Activated T-cell treated with anti-CD3 and anti-CD28 coated beads, Interleukin-2, amount 50 U/mL, for 72 hours (primary cell): ENCODE measurements at regions not wholly inside any gene's neighbourhood (a gene's known extent, or its start where the extent isn't known, plus 50 kb on each side); places are given as distances from the start of the nearest gene placed in this dataset.
"Not testable (repeated sequence)": the region's sequence is repeated elsewhere in the genome, so short reads cannot be mapped to it uniquely, and the experiment has no call there.

Experiments used
- ATAC-seq, 2 donors: fragments of 150-1000 bp; cut with Tn5 transposase; replicated peaks in 1 of 2; 2 replicates each; pipeline ENCODE4 v1.10.0; 2021; ENCODE audit warnings: moderate library complexity in 2 of 2, mild to moderate bottlenecking in 1 of 2
- DNase-seq, 2 donors: peaks; one replicate each; pipeline ENCODE4 v3.0.0; 2021 to 2022; ENCODE audit warnings: mixed read lengths in 1 of 2
- H3K27ac Mint-ChIP-seq: one replicate; pipeline ENCODE4 v1.8.0; 2022; ENCODE audit warnings: mild to moderate bottlenecking, moderate library complexity, mixed read lengths
- H3K27me3 Mint-ChIP-seq: one replicate; pipeline ENCODE4 v1.8.0; 2022; ENCODE audit warnings: low read depth, mixed read lengths
- H3K36me3 Mint-ChIP-seq, 2 donors: one replicate each; pipeline ENCODE4 v1.8.0; 2022; ENCODE audit warnings: mixed read lengths in 2 of 2, mild to moderate bottlenecking in 1 of 2; ENCODE audit not compliant: insufficient read depth in 2 of 2
- H3K4me1 Mint-ChIP-seq: one replicate; pipeline ENCODE4 v1.8.0; 2022; ENCODE audit warnings: low read depth, mixed read lengths
- H3K4me3 Mint-ChIP-seq, 2 donors: one replicate each; pipeline ENCODE4 v1.8.0; 2022; ENCODE audit warnings: mild to moderate bottlenecking in 2 of 2, mixed read lengths in 2 of 2, moderate library complexity in 2 of 2
- H3K9me3 Mint-ChIP-seq, 2 donors: one replicate each; pipeline ENCODE4 v1.8.0; 2022; ENCODE audit warnings: mixed read lengths in 2 of 2

DNA sequence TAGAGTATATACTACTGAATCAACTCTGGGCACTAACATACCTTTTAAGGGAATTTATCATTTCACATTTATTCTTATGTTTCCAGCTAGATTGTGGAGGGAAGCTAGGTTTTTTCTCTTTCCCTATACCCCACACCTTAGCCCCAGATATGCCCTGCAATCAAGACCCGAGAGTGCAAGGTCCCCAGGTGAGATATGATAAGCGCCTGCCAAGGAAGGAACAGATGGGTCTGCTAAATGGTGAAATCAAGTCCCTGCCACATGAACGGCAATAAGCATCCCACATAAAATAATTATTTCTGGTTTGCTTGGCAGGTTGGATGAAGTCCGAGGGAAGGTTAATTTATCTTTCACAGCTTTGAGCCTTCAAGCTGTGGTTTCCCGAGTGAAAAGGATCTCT is 195.5 kb downstream of the TOX3 start:
- ATAC-seq (no peak), DNase-seq (no peak)
- Mint-ChIP-seq H3K9me3 (peaks cover 4 to 6% of the 10 kb centered on the region in 2 donors), H3K27ac (no peak overlapping the region), H3K4me3 (no peak overlapping the region), H3K36me3 (peaks cover 0 to 1% of the 10 kb centered on the region in 2 donors), H3K27me3 (no peaks in the 10 kb centered on the region), H3K4me1 (no peaks in the 10 kb centered on the region)

DNA sequence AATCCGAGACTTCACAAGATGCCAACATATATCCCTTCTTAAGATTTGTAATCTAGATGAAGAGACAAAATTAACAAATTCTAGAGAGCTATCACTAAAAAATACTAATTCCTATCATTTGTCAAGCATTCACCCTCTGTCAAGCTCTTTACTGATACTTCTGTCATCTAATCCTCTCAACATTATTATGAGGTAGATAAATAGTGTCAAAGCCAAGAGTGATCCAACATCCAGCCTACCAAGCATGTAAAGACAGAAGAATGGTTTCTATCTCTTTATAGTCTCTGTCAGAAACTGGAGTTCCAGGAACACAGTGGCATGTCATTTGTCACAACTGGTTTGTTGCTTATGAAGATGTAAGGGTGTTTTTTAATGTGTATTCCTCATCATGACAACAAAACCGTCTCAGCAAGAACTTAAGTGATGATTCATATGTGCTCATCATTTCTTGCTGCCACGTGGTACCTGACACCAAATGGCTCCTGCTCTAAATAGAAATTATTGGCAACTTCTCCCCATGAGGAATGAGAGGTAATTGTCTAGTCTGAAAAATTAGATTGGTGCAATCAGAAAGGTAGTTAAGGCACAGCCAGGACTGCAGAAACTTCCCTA is 196.8 kb downstream of the TOX3 start:
- no peaks in the 10 kb centered on the region for H3K27me3 Mint-ChIP-seq
- no peak overlapping the region for H3K27ac Mint-ChIP-seq
- H3K4me3 Mint-ChIP-seq: no peak overlapping the region
- ATAC-seq: no peak
- no peaks in the 10 kb centered on the region for H3K4me1 Mint-ChIP-seq
- peaks cover 4 to 5% of the 10 kb centered on the region in 2 donors for H3K9me3 Mint-ChIP-seq
- DNase-seq: no peak
- H3K36me3 Mint-ChIP-seq: peaks cover 0 to 1% of the 10 kb centered on the region in 2 donors

DNA sequence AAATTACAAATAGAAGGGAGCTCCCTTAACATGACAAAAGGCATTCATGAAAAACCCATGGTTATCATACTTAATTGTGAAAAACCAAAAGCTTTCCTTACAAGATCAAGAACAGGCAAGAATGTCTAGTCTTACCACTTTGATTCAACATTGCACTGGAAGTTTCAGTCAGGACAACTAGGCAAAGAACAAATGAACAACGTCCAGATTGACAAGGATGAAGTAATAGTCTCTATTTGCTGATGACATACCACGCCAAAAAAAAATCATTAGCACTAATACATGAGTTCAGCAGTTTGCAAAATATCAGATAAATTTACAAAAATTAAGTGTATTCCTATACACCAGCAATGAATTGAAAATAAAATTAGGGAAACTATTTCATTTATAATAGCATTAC is 200.2 kb downstream of the TOX3 start:
- Mint-ChIP-seq H3K9me3 (peaks cover 0 to 4% of the 10 kb centered on the region in 2 donors), H3K4me1 (no peaks in the 10 kb centered on the region), H3K27ac (no peak overlapping the region), H3K36me3 (peaks cover 0 to 1% of the 10 kb centered on the region in 2 donors), H3K27me3 (no peaks in the 10 kb centered on the region), H3K4me3 (no peak overlapping the region)
- DNase-seq: no peak
- no peak for ATAC-seq

DNA sequence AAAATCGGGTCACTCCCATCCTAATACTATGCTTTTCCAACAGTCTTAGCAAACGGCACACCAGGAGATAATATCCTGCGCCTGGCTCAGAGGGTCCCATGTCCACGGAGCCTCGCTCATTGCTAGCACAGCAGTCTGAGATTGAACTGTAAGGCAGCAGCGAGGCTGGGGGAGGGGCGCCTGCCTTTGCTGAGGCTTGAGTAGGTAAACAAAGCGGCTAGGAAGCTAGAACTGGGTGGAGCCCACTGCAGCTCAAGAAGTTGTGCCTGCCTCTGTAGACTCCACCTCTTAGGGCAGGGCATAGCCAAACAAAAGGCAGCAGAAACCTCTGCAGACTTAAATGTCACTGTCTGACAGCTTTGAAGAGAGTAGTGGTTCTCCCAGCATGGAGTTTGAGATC is 213.3 kb downstream of the TOX3 start:
- H3K36me3 Mint-ChIP-seq, H3K4me1 Mint-ChIP-seq, H3K27me3 Mint-ChIP-seq, DNase-seq, ATAC-seq, H3K27ac Mint-ChIP-seq, H3K4me3 Mint-ChIP-seq: not testable (repeated sequence)
- H3K9me3 Mint-ChIP-seq: peaks cover 7 to 12% of the 10 kb centered on the region in 2 donors

DNA sequence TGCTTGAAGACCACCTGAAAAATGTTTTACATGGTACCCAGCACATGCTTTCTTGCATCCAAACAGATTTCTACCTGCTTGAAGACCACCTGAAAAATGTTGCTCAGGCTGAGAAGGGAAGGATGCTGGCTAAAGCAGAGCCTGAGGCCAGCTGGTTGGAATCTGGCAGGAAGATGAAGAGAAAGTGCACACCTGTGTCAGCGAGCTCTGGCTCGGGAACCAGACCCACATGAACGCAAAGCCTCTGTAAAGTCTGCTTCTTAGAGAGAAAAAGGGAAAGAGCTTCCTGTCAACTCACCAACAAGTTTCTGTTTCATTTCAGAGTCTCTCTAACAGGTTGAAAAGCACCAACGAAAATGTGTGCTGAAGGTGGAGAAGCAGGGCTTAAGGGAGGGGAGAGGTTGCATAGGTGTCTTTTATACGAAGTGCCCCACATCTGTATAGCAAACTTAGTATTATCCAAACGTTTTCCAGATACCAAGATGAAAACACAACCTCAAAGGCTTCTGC is 226.0 kb downstream of the TOX3 start:
- no peaks in the 10 kb centered on the region for H3K4me1 Mint-ChIP-seq
- ATAC-seq (no peak), DNase-seq (no peak)
- H3K27ac Mint-ChIP-seq: no peak overlapping the region
- peaks cover 11 to 12% of the 10 kb centered on the region in 2 donors for H3K9me3 Mint-ChIP-seq
- no peak overlapping the region for H3K4me3 Mint-ChIP-seq
- no peaks in the 10 kb centered on the region for H3K27me3 Mint-ChIP-seq
- H3K36me3 Mint-ChIP-seq: no peaks in the 10 kb centered on the region

DNA sequence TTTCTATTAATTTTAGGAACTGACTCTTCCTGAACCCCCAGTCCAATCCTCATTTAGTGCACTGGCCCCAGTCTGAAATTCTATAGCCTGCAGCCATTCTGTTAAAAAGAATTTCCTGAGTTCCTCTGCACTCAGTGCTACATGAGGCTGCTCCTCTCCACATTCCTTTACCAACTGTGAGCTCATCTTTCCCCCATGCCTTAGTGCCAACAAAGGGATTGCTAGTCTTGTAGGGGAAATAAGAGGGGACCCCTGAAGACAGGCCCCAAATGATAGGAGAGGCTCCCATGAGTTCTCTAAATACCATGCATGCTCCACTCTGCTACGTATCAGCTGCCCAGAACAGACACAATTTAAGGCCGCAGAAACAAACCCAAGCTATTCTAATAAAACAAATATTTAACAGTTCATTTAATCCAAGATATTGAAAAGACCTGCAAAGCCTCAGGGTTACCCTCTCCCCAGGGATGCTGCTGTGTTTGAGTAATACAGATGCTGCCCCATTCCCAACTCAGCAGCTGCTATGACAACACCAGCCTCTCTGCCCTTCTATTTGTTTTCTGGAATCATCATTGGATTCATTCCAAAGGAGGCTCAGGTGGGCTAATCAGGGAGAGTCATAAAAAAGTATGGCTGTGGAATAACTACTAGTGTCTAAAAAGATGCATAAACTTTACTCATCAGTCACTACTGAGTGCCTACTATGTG is 228.5 kb downstream of the TOX3 start:
- Mint-ChIP-seq H3K4me1 (no peaks in the 10 kb centered on the region), H3K27me3 (no peaks in the 10 kb centered on the region), H3K4me3 (no peak overlapping the region), H3K36me3 (no peaks in the 10 kb centered on the region), H3K27ac (no peak overlapping the region), H3K9me3 (peaks cover 15 to 19% of the 10 kb centered on the region in 2 donors)
- ATAC-seq: no peak
- no peak for DNase-seq

DNA sequence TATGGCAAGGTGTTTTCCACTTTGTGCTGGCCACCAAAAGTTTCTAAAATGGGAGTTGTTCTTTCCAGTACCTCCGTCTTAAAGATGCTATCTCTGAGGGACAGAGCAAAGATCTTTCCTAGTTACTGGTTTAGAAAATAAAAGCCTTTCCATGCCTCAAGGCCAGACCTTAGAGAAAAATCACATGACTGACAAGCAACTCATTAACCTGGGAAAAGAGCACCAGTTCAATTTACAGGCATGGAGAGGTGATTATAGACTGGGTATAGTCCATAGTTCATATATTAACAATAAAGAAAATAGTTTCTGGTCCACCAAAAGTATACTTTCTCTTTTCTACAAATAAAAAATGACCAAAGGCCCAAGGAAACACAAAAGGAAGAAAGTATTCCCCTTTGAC is 230.7 kb downstream of the TOX3 start:
- Mint-ChIP-seq H3K27me3 (no peaks in the 10 kb centered on the region), H3K27ac (no peak overlapping the region), H3K36me3 (no peaks in the 10 kb centered on the region), H3K4me1 (no peaks in the 10 kb centered on the region), H3K9me3 (peaks cover 11 to 16% of the 10 kb centered on the region in 2 donors), H3K4me3 (no peak overlapping the region)
- ATAC-seq (no peak), DNase-seq (no peak)

DNA sequence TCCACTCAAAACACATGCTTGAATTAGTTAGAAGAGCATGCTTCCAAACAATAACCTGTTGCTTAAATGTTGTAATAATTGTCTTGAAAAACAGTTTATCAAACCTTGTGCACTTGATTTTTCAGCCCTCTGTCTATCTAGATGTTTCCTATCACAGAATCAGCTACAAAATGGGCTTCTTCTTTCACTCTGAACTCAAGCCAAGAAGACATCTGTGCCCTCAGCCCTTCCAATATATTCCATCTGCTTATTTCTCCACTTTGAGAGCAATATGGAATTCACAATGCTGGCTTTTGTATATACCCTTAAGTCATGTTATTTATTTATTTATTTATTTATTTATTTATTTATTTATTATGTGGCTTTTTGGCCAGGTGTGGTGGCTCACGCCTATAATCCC is 234.2 kb downstream of the TOX3 start:
- Mint-ChIP-seq H3K4me1 (no peaks in the 10 kb centered on the region), H3K4me3 (no peak overlapping the region), H3K36me3 (no peaks in the 10 kb centered on the region), H3K9me3 (peaks cover 5 to 16% of the 10 kb centered on the region in 2 donors), H3K27ac (no peak overlapping the region), H3K27me3 (no peaks in the 10 kb centered on the region)
- DNase-seq (no peak), ATAC-seq (no peak)

DNA sequence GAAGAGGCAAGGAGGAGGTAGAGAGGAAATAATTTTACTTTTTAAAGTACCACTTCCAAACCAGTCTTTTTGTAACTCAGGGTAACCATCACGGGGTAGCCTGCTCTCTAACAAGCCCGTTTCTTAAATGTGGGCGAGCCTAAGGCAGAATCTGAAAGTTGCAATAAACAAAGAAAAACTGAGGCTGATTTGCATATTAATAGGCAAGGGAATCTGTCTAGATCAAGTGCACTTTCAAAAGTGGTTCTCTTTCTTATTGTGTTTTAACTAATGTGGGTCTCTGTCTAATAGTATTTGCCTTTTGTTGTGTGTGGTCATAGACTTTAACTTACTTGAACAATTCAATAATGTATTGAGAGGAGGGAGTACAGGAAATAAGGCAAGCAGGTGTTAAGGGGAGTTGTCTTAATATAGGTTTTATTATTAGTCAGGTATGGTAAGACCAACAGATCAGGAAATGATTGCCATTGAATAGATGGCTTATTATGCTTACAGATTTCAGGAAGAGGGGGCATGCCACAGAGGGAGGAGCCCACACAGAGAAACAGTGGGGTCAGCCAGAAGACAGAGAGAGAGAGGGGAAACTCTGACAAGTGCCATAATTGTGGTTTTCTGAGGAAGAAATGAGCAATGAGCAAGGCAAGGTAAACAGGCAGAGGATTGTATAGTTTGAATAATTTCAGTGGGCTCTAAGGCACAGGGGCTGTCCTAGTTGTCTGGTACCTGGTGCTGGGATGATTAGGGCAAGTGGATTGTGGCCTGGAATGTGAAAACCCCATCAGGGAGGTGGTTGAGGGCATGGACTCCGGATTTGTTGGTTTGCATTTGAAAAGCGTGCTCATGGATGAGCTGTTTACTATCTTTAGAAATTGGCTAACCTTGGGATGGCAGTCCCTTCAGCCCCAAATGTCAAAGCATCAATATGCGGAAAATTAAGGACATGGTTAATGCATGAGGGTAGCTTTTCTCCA is 237.2 kb downstream of the TOX3 start:
- ATAC-seq: peak in 1 of 2 donors; percentile 39
- H3K36me3 Mint-ChIP-seq: no peaks in the 10 kb centered on the region

DNA sequence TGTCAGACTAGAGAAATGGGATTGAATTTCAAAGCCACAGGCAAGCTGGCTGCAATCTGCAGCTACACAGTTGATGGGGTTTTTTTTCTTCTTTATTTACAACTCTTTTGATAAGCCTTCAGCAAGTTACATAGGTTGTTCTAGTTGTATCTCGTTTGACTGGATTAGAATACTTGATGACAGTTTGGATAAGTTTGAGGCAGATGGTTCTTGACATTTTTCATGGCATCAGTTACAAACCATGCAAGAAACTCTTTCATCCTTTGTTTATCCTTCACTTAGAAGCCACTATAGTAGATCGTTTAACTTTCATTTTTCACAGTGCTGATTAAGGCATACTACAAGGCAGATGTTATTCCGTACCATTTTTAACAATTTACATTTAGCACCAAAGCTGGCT is 238.9 kb downstream of the TOX3 start:
- Mint-ChIP-seq H3K36me3 (no peaks in the 10 kb centered on the region), H3K9me3 (peaks cover 1 to 6% of the 10 kb centered on the region in 2 donors), H3K4me3 (no peak overlapping the region), H3K27ac (no peak overlapping the region), H3K4me1 (no peaks in the 10 kb centered on the region), H3K27me3 (no peaks in the 10 kb centered on the region)
- ATAC-seq (no peak), DNase-seq (no peak)

More for the DNA sequence above, 237.2 kb downstream of the TOX3 start:
- Mint-ChIP-seq H3K4me1 (no peaks in the 10 kb centered on the region), H3K9me3 (peaks cover 1 to 10% of the 10 kb centered on the region in 2 donors), H3K4me3 (no peak overlapping the region), H3K27me3 (no peaks in the 10 kb centered on the region), H3K27ac (no peak overlapping the region)
- DNase-seq: no peak

DNA sequence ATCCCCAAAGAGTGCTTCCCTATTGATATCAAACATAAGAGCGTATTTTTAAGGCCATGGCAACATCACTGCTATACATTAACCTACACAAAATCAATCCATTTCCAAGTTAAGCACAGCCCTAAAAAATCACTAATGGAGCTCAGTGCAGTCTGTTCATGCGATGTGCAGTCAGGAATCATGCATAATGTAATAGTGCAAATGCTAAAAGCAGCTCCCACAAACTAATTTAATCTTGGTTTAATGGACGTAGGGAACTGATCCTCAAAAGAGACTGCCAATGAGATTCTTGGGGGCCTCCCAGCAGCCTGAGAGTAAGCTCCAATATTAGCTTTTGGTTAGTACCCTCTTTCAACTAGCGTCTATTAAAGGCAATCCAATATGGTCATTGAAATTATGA is 245.9 kb downstream of the TOX3 start:
- Mint-ChIP-seq H3K27ac (no peak overlapping the region), H3K9me3 (peaks cover 1 to 2% of the 10 kb centered on the region in 2 donors), H3K36me3 (no peaks in the 10 kb centered on the region), H3K4me1 (no peaks in the 10 kb centered on the region), H3K27me3 (no peaks in the 10 kb centered on the region), H3K4me3 (no peak overlapping the region)
- ATAC-seq: no peak
- no peak for DNase-seq

DNA sequence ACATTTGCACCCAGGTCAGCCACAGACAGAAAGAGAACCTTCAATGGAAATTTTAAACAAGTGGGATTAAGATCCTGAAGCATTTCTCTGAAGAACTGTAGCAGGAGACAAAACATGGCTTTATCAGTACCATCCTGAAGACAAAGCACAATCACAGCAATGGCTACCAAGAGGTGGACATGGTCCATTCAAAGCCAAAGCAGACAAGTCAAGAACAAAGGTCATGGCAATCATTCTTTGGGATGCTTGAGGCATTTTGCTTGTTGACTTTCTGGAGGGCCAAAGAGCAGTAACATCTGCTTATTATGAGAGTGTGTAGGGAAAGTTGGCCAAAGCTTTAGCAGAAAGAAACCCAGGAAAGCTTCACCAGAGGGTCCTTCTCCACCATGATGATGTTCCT is 248.2 kb downstream of the TOX3 start:
- Mint-ChIP-seq H3K4me1 (no peaks in the 10 kb centered on the region), H3K36me3 (no peaks in the 10 kb centered on the region), H3K4me3 (no peak overlapping the region), H3K27ac (no peak overlapping the region), H3K27me3 (no peaks in the 10 kb centered on the region), H3K9me3 (peaks cover 1 to 4% of the 10 kb centered on the region in 2 donors)
- DNase-seq (no peak), ATAC-seq (no peak)
